ENCODE measurements at regions not wholly inside any gene's neighbourhood (a gene's known extent, or its start where the extent isn't known, plus 50 kb on each side); places are given as distances from the start of the nearest gene placed in this dataset.

- H3K27ac ChIP-seq (ENCODE audit: insufficient read length, low read depth, low read length) = no peak overlapping the region
- no peak overlapping the region for H3K14ac ChIP-seq (ENCODE audit: insufficient read depth, low read length)
- no peaks in the 10 kb centered on the region for H3K4me1 ChIP-seq (ENCODE audit: insufficient read depth, low read length)
- H2BK5ac ChIP-seq (ENCODE audit: insufficient read length, low read length) = no peak overlapping the region
- peaks cover 5% of the 10 kb centered on the region for H3K9me3 ChIP-seq (ENCODE audit: control insufficient read depth, low read depth, low read length)
- H4K8ac ChIP-seq (replicated peaks; ENCODE audit: insufficient read length, low read depth, low read length) = no peak overlapping the region
- H3K4ac ChIP-seq (ENCODE audit: low read depth, low read length) = no peak overlapping the region
- H2BK15ac ChIP-seq (ENCODE audit: low read depth, low read length) = no peak overlapping the region
- H3K27me3 ChIP-seq (ENCODE audit: insufficient read depth, low read length) = no peaks in the 10 kb centered on the region
- Mint-ChIP-seq H3K36me3 (ENCODE audit: insufficient read depth in 1 of 3, low read depth in 3 of 3) (peaks cover 13 to 27% (median 17%) of the 10 kb centered on the region in 3 experiments), H3K4me1 (peaks cover 0 to 3% of the 10 kb centered on the region in 2 experiments; a peak in 2 of 4 replicates), H3K4me3 (no peak overlapping the region), H3K27me3 (ENCODE audit: low read depth) (no peaks in the 10 kb centered on the region; the same call in 1 of the 2 replicates), H3K9me3 (peaks cover 21 to 26% of the 10 kb centered on the region in 2 experiments), H3K27ac (no peak overlapping the region)
- H3K23ac ChIP-seq (ENCODE audit: insufficient read length, low read depth, low read length) = no peak overlapping the region
- H3K18ac ChIP-seq (ENCODE audit: insufficient read length, low read depth, low read length) = no peak overlapping the region
- no peak overlapping the region for H4K5ac ChIP-seq (ENCODE audit: insufficient read length, low read depth, low read length)
- H3K56ac ChIP-seq (ENCODE audit: insufficient read length, low read depth, low read length) = no peak overlapping the region
- H4K91ac ChIP-seq (ENCODE audit: insufficient read length, low read depth, low read length) = no peak overlapping the region
- no peaks in the 10 kb centered on the region for H3K79me1 ChIP-seq (ENCODE audit: insufficient read depth, low read depth, low read length, poor library complexity, severe bottlenecking)
- no peaks in the 10 kb centered on the region for H3K79me2 ChIP-seq (ENCODE audit: insufficient read depth, low read length)
- no peaks in the 10 kb centered on the region for H3K23me2 ChIP-seq (ENCODE audit: insufficient read length, low read depth, low read length, poor library complexity, severe bottlenecking)
- H3T11ph ChIP-seq (ENCODE audit: low read length) = no peak overlapping the region
- H4K20me1 ChIP-seq (ENCODE audit: control insufficient read depth, insufficient read depth, insufficient read length) = no peaks in the 10 kb centered on the region
- DNase-seq = no peak
- no peak overlapping the region for H2BK12ac ChIP-seq (ENCODE audit: insufficient read length, low read depth, low read length)
- H2AK5ac ChIP-seq (ENCODE audit: insufficient read length, low read length) = no peak overlapping the region
- H2BK120ac ChIP-seq (ENCODE audit: low read depth, low read length, poor library complexity, severe bottlenecking) = no peak overlapping the region
- no peak overlapping the region for H3K9ac ChIP-seq (ENCODE audit: extremely low read depth, insufficient read length, low read length)
- no peak overlapping the region for H2AFZ ChIP-seq (ENCODE audit: low read length)
- no peak overlapping the region for H2BK20ac ChIP-seq (ENCODE audit: low read depth, low read length, poor library complexity, severe bottlenecking)
- H3K4me2 ChIP-seq (ENCODE audit: insufficient read depth, insufficient read length, low read length) = no peak overlapping the region
- no peak for TF ChIP-seq CTCF (conservative IDR thresholded peaks at IDR 0.05)
These were observed 114.3 kb downstream of the DLEU7 start for GRCh38 chr13:50729177-50729576.

Data from H9 (cell line).